ENCODE measurements at regions not wholly inside any gene's neighbourhood (a gene's known extent, or its start where the extent isn't known, plus 50 kb on each side); places are given as distances from the start of the nearest gene placed in this dataset.

DNA sequence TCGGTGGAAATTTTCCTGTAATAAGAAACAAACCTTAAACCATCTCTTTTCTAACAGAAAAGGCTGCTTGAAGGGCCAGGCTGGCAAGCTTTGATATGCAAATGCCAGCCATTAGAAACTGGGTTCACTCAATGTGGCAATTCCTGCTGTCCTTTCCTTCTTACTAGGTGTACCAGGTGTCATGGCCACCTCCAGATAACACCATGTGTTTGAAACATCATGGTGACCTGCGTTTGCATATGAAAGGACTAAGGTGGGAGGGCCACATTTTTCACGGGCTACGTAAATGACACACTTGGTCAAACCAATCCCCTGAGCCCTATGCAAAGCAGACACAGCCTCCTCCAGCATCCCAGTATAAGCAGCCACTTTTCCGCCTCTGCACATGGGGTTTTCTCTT is 789.1 kb upstream of the SLITRK5 start:
- Histone ChIP-seq H3K36me3 (ENCODE audit: control insufficient read depth in 2 of 3, insufficient read depth in 3 of 3, low read length in 3 of 3) (no peaks in the 10 kb centered on the region), H3K27me3 (ENCODE audit: control insufficient read depth, insufficient read depth, low read length) (no peaks in the 10 kb centered on the region), H3K9me3 (ENCODE audit: control insufficient read depth in 2 of 3, insufficient read depth in 1 of 3, low read length in 3 of 3) (no peaks in the 10 kb centered on the region), H3K4me1 (ENCODE audit: control insufficient read depth in 2 of 3, insufficient read depth in 2 of 3, low read depth in 1 of 3, low read length in 3 of 3) (no peaks in the 10 kb centered on the region), H3K27ac (ENCODE audit: low read depth in 2 of 2, low read length in 2 of 2) (no peak overlapping the region), H3K9ac (ENCODE audit: low read length in 3 of 3) (no peak overlapping the region), H3K4me3 (ENCODE audit: low read length in 3 of 3) (no peak overlapping the region)
- DNase-seq (no peak), FAIRE-seq (no peak)
- TF ChIP-seq, protein P1, sequence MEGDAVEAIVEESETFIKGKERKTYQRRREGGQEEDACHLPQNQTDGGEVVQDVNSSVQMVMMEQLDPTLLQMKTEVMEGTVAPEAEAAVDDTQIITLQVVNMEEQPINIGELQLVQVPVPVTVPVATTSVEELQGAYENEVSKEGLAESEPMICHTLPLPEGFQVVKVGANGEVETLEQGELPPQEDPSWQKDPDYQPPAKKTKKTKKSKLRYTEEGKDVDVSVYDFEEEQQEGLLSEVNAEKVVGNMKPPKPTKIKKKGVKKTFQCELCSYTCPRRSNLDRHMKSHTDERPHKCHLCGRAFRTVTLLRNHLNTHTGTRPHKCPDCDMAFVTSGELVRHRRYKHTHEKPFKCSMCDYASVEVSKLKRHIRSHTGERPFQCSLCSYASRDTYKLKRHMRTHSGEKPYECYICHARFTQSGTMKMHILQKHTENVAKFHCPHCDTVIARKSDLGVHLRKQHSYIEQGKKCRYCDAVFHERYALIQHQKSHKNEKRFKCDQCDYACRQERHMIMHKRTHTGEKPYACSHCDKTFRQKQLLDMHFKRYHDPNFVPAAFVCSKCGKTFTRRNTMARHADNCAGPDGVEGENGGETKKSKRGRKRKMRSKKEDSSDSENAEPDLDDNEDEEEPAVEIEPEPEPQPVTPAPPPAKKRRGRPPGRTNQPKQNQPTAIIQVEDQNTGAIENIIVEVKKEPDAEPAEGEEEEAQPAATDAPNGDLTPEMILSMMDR (IDR thresholded peaks at IDR 0.05; ENCODE audit: borderline replicate concordance, extremely low read depth, insufficient read depth) = no peak
- intact Hi-C loops (cut with DNase I) = no loop called here

DNA sequence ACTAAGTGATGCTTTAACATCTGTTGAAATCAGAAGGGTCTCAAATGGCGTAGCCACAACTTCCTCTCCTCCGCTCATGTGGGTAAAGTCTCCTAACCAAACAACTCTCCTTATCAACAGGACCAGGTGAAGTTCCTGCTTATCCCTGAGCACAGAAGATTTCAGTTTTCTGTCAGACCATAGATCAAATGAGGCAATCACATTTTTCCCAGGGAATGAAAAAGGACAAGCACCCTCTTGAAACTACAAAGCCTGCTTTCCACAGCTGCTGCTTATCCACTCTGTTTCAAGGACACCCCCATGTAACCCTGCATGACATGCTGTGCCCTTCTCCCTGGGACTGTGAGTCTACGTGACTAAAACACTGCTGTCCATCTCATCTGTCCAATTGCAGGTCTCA is 788.3 kb upstream of the SLITRK5 start:
- TF ChIP-seq, protein P1 (IDR thresholded peaks at IDR 0.05; ENCODE audit: borderline replicate concordance, extremely low read depth, insufficient read depth) = no peak
- intact Hi-C loops (cut with DNase I) = no loop called here
- Histone ChIP-seq H3K9me3 (ENCODE audit: control insufficient read depth in 2 of 3, insufficient read depth in 1 of 3, low read length in 3 of 3) (no peaks in the 10 kb centered on the region), H3K27me3 (ENCODE audit: control insufficient read depth, insufficient read depth, low read length) (no peaks in the 10 kb centered on the region), H3K4me3 (ENCODE audit: low read length in 3 of 3) (no peak overlapping the region), H3K4me1 (ENCODE audit: control insufficient read depth in 2 of 3, insufficient read depth in 2 of 3, low read depth in 1 of 3, low read length in 3 of 3) (no peaks in the 10 kb centered on the region), H3K36me3 (ENCODE audit: control insufficient read depth in 2 of 3, insufficient read depth in 3 of 3, low read length in 3 of 3) (no peaks in the 10 kb centered on the region), H3K9ac (ENCODE audit: low read length in 3 of 3) (no peak overlapping the region), H3K27ac (ENCODE audit: low read depth in 2 of 2, low read length in 2 of 2) (no peak overlapping the region)
- no peak for FAIRE-seq
- DNase-seq = no peak

DNA sequence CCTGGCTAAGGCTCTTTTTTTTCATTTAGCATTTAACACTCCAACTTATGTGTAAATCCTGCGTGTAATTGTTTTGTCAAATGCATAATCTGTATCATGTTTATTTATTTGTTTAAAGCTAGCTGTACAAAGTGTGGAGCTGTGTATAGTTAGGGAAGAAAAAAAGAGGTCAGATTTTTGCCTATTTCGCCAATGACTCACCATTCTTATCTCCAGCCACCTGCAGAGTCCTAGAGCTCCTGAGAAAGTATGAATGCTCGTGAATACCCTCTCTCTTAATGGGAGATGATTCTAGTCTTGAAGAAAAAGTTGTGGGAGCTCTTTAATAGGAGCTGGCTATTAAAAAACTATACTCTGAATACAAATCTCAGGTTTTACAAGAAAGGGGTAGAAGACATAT is 778.8 kb upstream of the SLITRK5 start:
- DNase-seq (no peak), FAIRE-seq (no peak)
- TF ChIP-seq, protein P1 (IDR thresholded peaks at IDR 0.05; ENCODE audit: borderline replicate concordance, extremely low read depth, insufficient read depth) = no peak
- intact Hi-C loops (cut with DNase I) = no loop called here
- Histone ChIP-seq H3K9me3 (ENCODE audit: control insufficient read depth in 2 of 3, insufficient read depth in 1 of 3, low read length in 3 of 3) (no peaks in the 10 kb centered on the region), H3K4me3 (ENCODE audit: low read length in 3 of 3) (no peak overlapping the region), H3K36me3 (ENCODE audit: control insufficient read depth in 2 of 3, insufficient read depth in 3 of 3, low read length in 3 of 3) (no peaks in the 10 kb centered on the region), H3K9ac (ENCODE audit: low read length in 3 of 3) (no peak overlapping the region), H3K27ac (ENCODE audit: low read depth in 2 of 2, low read length in 2 of 2) (no peak overlapping the region), H3K27me3 (ENCODE audit: control insufficient read depth, insufficient read depth, low read length) (no peaks in the 10 kb centered on the region), H3K4me1 (ENCODE audit: control insufficient read depth in 2 of 3, insufficient read depth in 2 of 3, low read depth in 1 of 3, low read length in 3 of 3) (no peaks in the 10 kb centered on the region)

DNA sequence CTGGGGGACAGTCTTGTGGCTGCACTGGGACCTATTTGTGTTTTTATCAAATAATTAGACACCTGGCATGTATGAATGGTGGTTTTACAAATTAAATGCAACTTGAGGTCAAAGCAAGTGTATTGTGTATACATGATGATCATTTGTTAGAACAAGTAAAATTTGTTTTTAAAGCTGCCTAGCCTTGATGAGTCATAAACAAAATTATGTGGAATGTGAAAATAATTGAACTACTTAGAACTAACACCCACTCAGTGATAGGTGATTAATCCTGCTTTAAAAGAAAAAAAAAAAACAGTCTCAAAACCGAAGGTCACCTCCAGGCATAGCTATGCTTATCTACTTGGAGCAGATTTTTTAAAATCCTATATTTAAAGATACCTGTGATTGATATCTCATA is 770.3 kb upstream of the SLITRK5 start:
- DNase-seq = no peak
- H3K36me3 ChIP-seq (ENCODE audit: control insufficient read depth in 2 of 3, insufficient read depth in 3 of 3, low read length in 3 of 3) = no peaks in the 10 kb centered on the region
- H3K4me3 ChIP-seq (ENCODE audit: low read length in 3 of 3) = no peak overlapping the region
- H3K9ac ChIP-seq (ENCODE audit: low read length in 3 of 3) = no peak overlapping the region
- TF ChIP-seq, protein P1 (IDR thresholded peaks at IDR 0.05; ENCODE audit: borderline replicate concordance, extremely low read depth, insufficient read depth) = no peak
- FAIRE-seq = no peak
- H3K4me1 ChIP-seq (ENCODE audit: control insufficient read depth in 2 of 3, insufficient read depth in 2 of 3, low read depth in 1 of 3, low read length in 3 of 3) = no peaks in the 10 kb centered on the region
- no peak overlapping the region for H3K27ac ChIP-seq (ENCODE audit: low read depth in 2 of 2, low read length in 2 of 2)
- H3K27me3 ChIP-seq (ENCODE audit: control insufficient read depth, insufficient read depth, low read length) = no peaks in the 10 kb centered on the region
- no peaks in the 10 kb centered on the region for H3K9me3 ChIP-seq (ENCODE audit: control insufficient read depth in 2 of 3, insufficient read depth in 1 of 3, low read length in 3 of 3)
- intact Hi-C loops (cut with DNase I) = no loop called here

All from kidney (tissue), 13 donors.